GM12878 (cell line): ENCODE measurements at regions not wholly inside any gene's neighbourhood (a gene's known extent, or its start where the extent isn't known, plus 50 kb on each side); places are given as distances from the start of the nearest gene placed in this dataset.

Experiments
- ATAC-seq: fragments of 200-7000 bp; cut with Tn5 transposase; 3 replicates; pipeline ENCODE4 v1.9.1; 2020; ENCODE audit warnings: mild to moderate bottlenecking, moderate library complexity
- BruUV-seq: library from RNA; stranded (reverse); fragments of 400-500 nt; replicated peaks from 2 replicates; lab custom pipeline; 2021; lab: Mats Ljungman, UMichigan
- CTCF ChIA-PET: fragments of 300-600 bp; sonication (Branson Sonifier 250); formaldehyde crosslinking; extraction: SDS; loops from one replicate; lab custom pipeline; 2021; ENCODE audit warnings: inconsistent platforms; lab: Yijun Ruan, JAX
- POLR2A ChIA-PET: fragments of 350-600 bp; formaldehyde crosslinking; extraction: SDS; loops from one replicate; lab custom pipeline; 2021; ENCODE audit warnings: inconsistent platforms; lab: Charles Lee
- RAD21 ChIA-PET: fragments of 300-600 bp; sonication (Branson Sonifier 250); formaldehyde crosslinking; loops from one replicate; lab custom pipeline; 2023; ENCODE audit warnings: antibody characterized with exemption; ENCODE audit not compliant: unreplicated experiment; lab: Charles Lee
- SMC1A ChIA-PET: fragments of 300-600 bp; sonication (Branson Sonifier 250); formaldehyde crosslinking; loops from one replicate; lab custom pipeline; 2023; ENCODE audit not compliant: unreplicated experiment, uncharacterized antibody; lab: Charles Lee
- DNase-seq: peaks from one replicate; pipeline ENCODE4 v3.0.0-alpha.2; 2011; ENCODE audit warnings: low read depth, low spot score
- FAIRE-seq: peaks from 3 replicates; lab custom pipeline; 2011; peaks lifted over from hg19 to GRCh38; lab: Jason Lieb, UNC
- H2AFZ ChIP-seq: 2 replicates; pipeline ENCODE4 v1.6.0; 2011; ENCODE audit warnings: low read depth, low read length, control low read depth; ENCODE audit not compliant: control insufficient read depth
- H3K27ac ChIP-seq: 2 replicates; pipeline ENCODE4 v1.5.1; 2011; ENCODE audit warnings: control low read depth; ENCODE audit not compliant: control insufficient read depth, insufficient read depth
- H3K27me3 ChIP-seq, 2 experiments: replicated peaks in 1 of 2; 2 replicates each; pipeline versions ENCODE4 v1.6.0 to v1.6.1; 2011; ENCODE audit warnings: low read length in 1 of 2; ENCODE audit not compliant: control insufficient read depth in 2 of 2, insufficient read depth in 2 of 2
- H3K36me3 ChIP-seq, 2 experiments: 2 replicates each; pipeline ENCODE4 v1.5.1; 2011; ENCODE audit warnings: low read length in 1 of 2; ENCODE audit not compliant: control insufficient read depth in 2 of 2, insufficient read depth in 2 of 2
- H3K4me1 ChIP-seq: 2 replicates; pipeline ENCODE4 v1.6.1; 2011; ENCODE audit warnings: mild to moderate bottlenecking, low read length, moderate library complexity, mixed read lengths; ENCODE audit not compliant: control insufficient read depth, insufficient read depth
- H3K4me2 ChIP-seq: 2 replicates; pipeline ENCODE4 v1.6.0; 2011; ENCODE audit warnings: control low read depth; ENCODE audit not compliant: control insufficient read depth, insufficient read depth
- H3K4me3 ChIP-seq: fragments of 200-600 bp; sonication (generic); 2 replicates; pipeline ENCODE4 v1.5.1; 2016
- H3K79me2 ChIP-seq: 2 replicates; pipeline ENCODE4 v1.6.0; 2011; ENCODE audit warnings: low read length; ENCODE audit not compliant: control insufficient read depth, insufficient read depth
- H3K9ac ChIP-seq: 2 replicates; pipeline ENCODE4 v1.8.0; 2011; ENCODE audit warnings: low read length, control low read depth, mixed read lengths; ENCODE audit not compliant: control insufficient read depth, insufficient read depth
- H3K9me3 ChIP-seq: replicated peaks from 3 replicates; pipeline ENCODE4 v1.5.1; 2011; ENCODE audit warnings: mild to moderate bottlenecking, low read length; ENCODE audit not compliant: control insufficient read depth, insufficient read depth
- H4K20me1 ChIP-seq: 2 replicates; pipeline ENCODE4 v1.6.0; 2011; ENCODE audit not compliant: control insufficient read depth, insufficient read depth
- BACH1 ChIP-seq: fragments of 450-650 bp; IDR thresholded peaks from 2 replicates; pipeline ENCODE4 v1.6.1; 2017; ENCODE audit warnings: mild to moderate bottlenecking, borderline replicate concordance
- BCL11A ChIP-seq: IDR thresholded peaks from 2 replicates; pipeline ENCODE4 v1.6.1; 2011; ENCODE audit warnings: low read depth, low read length
- BHLHE40 ChIP-seq, 2 experiments: fragments of 450-650 bp in 1 of 2; IDR thresholded peaks; 2 replicates each; pipeline ENCODE4 v1.6.1; 2011 to 2017; ENCODE audit warnings: low read depth in 2 of 2, borderline replicate concordance in 1 of 2, improper control_type of control experiment in 1 of 2, low read length in 1 of 2, mild to moderate bottlenecking in 1 of 2
- CBFB ChIP-seq: IDR thresholded peaks from 2 replicates; pipeline ENCODE4 v1.6.1; 2016; ENCODE audit warnings: antibody characterized with exemption, low read depth
- CBX5 ChIP-seq: sonication (generic); IDR thresholded peaks from 2 replicates; pipeline ENCODE4 v1.6.1; 2016; ENCODE audit warnings: low read depth, moderate library complexity, mild to moderate bottlenecking, inconsistent platforms
- E4F1 ChIP-seq: fragments of 450-650 bp; IDR thresholded peaks from 2 replicates; pipeline ENCODE4 v1.6.1; 2018; ENCODE audit warnings: borderline replicate concordance, mild to moderate bottlenecking; ENCODE audit not compliant: partially characterized antibody
- EGR1 ChIP-seq, 2 experiments: IDR thresholded peaks; 1 replicate in 1 of 2; 2 replicates in 1 of 2; pipeline ENCODE4 v1.6.1; 2011 to 2012; ENCODE audit warnings: low read depth in 2 of 2, low read length in 2 of 2, borderline replicate concordance in 1 of 2, mild to moderate bottlenecking in 1 of 2, moderate library complexity in 1 of 2
- ELK1 ChIP-seq: IDR thresholded peaks from 2 replicates; pipeline ENCODE4 v1.6.1; 2012; ENCODE audit warnings: low read depth, low read length, improper control_type of control experiment
- FOXM1 ChIP-seq: IDR thresholded peaks from 2 replicates; pipeline ENCODE4 v1.6.1; 2012; ENCODE audit warnings: low read depth, mild to moderate bottlenecking, inconsistent platforms, low read length, moderate library complexity
- HDGF ChIP-seq: fragments of 450-650 bp; IDR thresholded peaks from 2 replicates; pipeline ENCODE4 v1.6.1; 2016; ENCODE audit warnings: antibody characterized with exemption
- IKZF2 ChIP-seq, 2 experiments: fragments of 450-650 bp; IDR thresholded peaks; 2 replicates each; pipeline ENCODE4 v1.6.1; 2017; ENCODE audit warnings: mild to moderate bottlenecking in 2 of 2, moderate library complexity in 2 of 2
- MEF2B ChIP-seq: fragments of 450-650 bp; IDR thresholded peaks from 2 replicates; pipeline ENCODE4 v1.6.1; 2018; ENCODE audit warnings: mild to moderate bottlenecking, moderate library complexity; ENCODE audit not compliant: partially characterized antibody, poor library complexity, severe bottlenecking
- PKNOX1 ChIP-seq: fragments of 450-650 bp; IDR thresholded peaks from 2 replicates; pipeline ENCODE4 v1.6.1; 2016; ENCODE audit warnings: mild to moderate bottlenecking
- STAT3 ChIP-seq: IDR thresholded peaks from 2 replicates; pipeline ENCODE4 v1.6.1; 2011; ENCODE audit warnings: low read depth, low read length, improper control_type of control experiment
- ZBTB33 ChIP-seq: fragments of 450-650 bp; IDR thresholded peaks from 2 replicates; pipeline ENCODE4 v1.6.1; 2017; ENCODE audit warnings: mild to moderate bottlenecking
- ZNF384 ChIP-seq: IDR thresholded peaks from 2 replicates; pipeline ENCODE4 v1.6.1; 2012; ENCODE audit warnings: low read depth, mild to moderate bottlenecking, low read length, improper control_type of control experiment, borderline replicate concordance
- ZNF622 ChIP-seq: fragments of 450-650 bp; IDR thresholded peaks from 2 replicates; pipeline ENCODE4 v1.6.1; 2017; ENCODE audit warnings: mild to moderate bottlenecking, inconsistent platforms
- in situ Hi-C: fragments of 300-500 bp; cut with MboI; formaldehyde crosslinking; loops from 9 replicates; pipeline ENCODE4 v1.14.3; 2018; ENCODE audit warnings: mixed read lengths
- intact Hi-C: fragments of 100-400 bp; cut with micrococcal nuclease; formaldehyde crosslinking; loops from one replicate; pipeline ENCODE4 v1.14.2; 2022; ENCODE audit not compliant: unreplicated experiment

GRCh38 chr7:88391247-88391646, 84.6 kb upstream of the STEAP4 start:
- ChIA-PET POLR2A (no interaction called here), CTCF (interaction anchor here (1.3 to 2.5 kb wide), 2 partner anchors 9 to 147 kb away, joined by 5 to 6 read pairs; no protein-coding TSS in a partner anchor), RAD21 (no interaction called here), SMC1A (interaction anchor here (0.9 kb wide), 1 partner anchor 10 kb away, joined by 5 read pairs; no protein-coding TSS in a partner anchor)
- no peak for ATAC-seq
- H3K27ac ChIP-seq, result no peak overlapping the region
- no peaks in the 10 kb centered on the region for H3K9me3 ChIP-seq
- H3K36me3 ChIP-seq, result no peaks in the 10 kb centered on the region
- H3K79me2 ChIP-seq, result no peaks in the 10 kb centered on the region
- no peaks in the 10 kb centered on the region for H3K4me1 ChIP-seq
- in situ Hi-C loops, result no loop called here
- H4K20me1 ChIP-seq, result no peaks in the 10 kb centered on the region
- no peak overlapping the region for H3K4me3 ChIP-seq
- no peak for DNase-seq
- H3K27me3 ChIP-seq, result no peaks in the 10 kb centered on the region
- BruUV-seq, result no TSS peak
- no peak overlapping the region for H3K9ac ChIP-seq
- intact Hi-C loops, result no loop called here
- no peak for FAIRE-seq
- TF ChIP-seq CBX5 (no peak), BACH1 (no peak), ZNF384 (no peak), PKNOX1 (no peak), BCL11A (no peak), MEF2B (no peak), EGR1 (IDR thresholded peaks at IDR 0.05; ENCODE audit: borderline replicate concordance in 1 of 2, low read depth in 2 of 2, low read length in 2 of 2) (no peak), ZBTB33 (no peak), IKZF2 (IDR thresholded peaks at IDR 0.05) (no peak), ELK1 (no peak), ZNF622 (no peak), BHLHE40 (IDR thresholded peaks at IDR 0.05; ENCODE audit: borderline replicate concordance in 1 of 2, low read depth in 2 of 2, low read length in 1 of 2) (no peak), E4F1 (no peak), CBFB (no peak), FOXM1 (no peak), STAT3 (no peak), HDGF (no peak)
- H2AFZ ChIP-seq, result no peak overlapping the region
- no peak overlapping the region for H3K4me2 ChIP-seq
